Right lobe of liver (tissue), 4 donors: ENCODE measurements at regions not wholly inside any gene's neighbourhood (a gene's known extent, or its start where the extent isn't known, plus 50 kb on each side); places are given as distances from the start of the nearest gene placed in this dataset.

Experiments
- CTCF ChIP-seq, 4 donors: fragments of 200-600 bp in 3 of 4; fragments of 450-650 bp in 1 of 4; IDR thresholded peaks; one replicate each; pipeline versions ENCODE4 v1.5.1 to v1.8.0; 2016 to 2022; ENCODE audit warnings: antibody characterized with exemption in 4 of 4, mild to moderate bottlenecking in 2 of 4
- POLR2A ChIP-seq: fragments of 450-650 bp; IDR thresholded peaks from one replicate; pipeline ENCODE4 v1.6.1; 2017; ENCODE audit warnings: antibody characterized with exemption, mild to moderate bottlenecking
- donor health status: DM: no; HTN: no; CAD: no.
- donor health status: DM: no; HTN: no; CAD: no.
- donor health status: DM: no; HTN: yes; CAD: no.

GRCh38 chr20:60459212-60459611, 501.0 kb downstream of the CDH26 start:
- no peak for TF ChIP-seq CTCF (IDR thresholded peaks at IDR 0.05)
- TF ChIP-seq POLR2A: no peak
